Epithelial cell of proximal tubule (primary cell): ENCODE measurements at regions not wholly inside any gene's neighbourhood (a gene's known extent, or its start where the extent isn't known, plus 50 kb on each side); places are given as distances from the start of the nearest gene placed in this dataset.

Experiments used
- DNase-seq: peaks from one replicate; pipeline ENCODE4 v3.0.0-alpha.2; 2011; ENCODE audit warnings: low read depth
- H3K4me3 ChIP-seq: 2 replicates; pipeline ENCODE4 v1.5.1; 2011; ENCODE audit warnings: low read depth, mild to moderate bottlenecking, low read length
- CTCF ChIP-seq: conservative IDR thresholded peaks from 2 replicates; pipeline ENCODE4 v1.5.1; 2012; ENCODE audit warnings: low read depth, mild to moderate bottlenecking, low read length

GRCh38 chr1:61612602-61613001 lies 112.3 kb downstream of the TM2D1 start:
- no peak for TF ChIP-seq CTCF
- H3K4me3 ChIP-seq, result no peak overlapping the region
- no peak for DNase-seq

DNA sequence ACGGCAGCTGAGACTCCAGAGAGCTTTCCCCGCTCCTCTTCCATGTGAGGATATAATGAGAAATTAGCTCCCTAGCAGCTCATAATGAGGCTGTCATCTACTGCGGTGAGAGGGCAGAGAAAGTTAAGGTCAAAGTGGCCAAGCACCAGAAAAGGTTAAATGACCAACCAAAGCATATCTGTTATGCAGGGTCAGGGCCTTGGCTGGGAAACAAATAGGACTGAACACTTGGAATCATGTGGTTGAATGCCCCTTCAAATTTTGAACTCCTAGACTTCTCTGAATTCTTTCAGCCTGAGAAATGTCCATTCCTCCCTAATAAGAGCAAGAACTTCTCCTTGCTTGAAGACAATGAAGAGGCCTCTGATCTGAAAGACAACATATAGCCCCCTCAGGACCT lies 115.9 kb downstream of the TM2D1 start:
- no peak for DNase-seq
- TF ChIP-seq CTCF, result no peak
- H3K4me3 ChIP-seq, result no peak overlapping the region

GRCh38 chr1:61607448-61607847 lies 117.5 kb downstream of the TM2D1 start:
- TF ChIP-seq CTCF, result no peak
- H3K4me3 ChIP-seq, result no peak overlapping the region
- DNase-seq, result no peak

- DNase-seq, result no peak
- no peak overlapping the region for H3K4me3 ChIP-seq
- TF ChIP-seq CTCF, result no peak
These were observed 118.3 kb downstream of the TM2D1 start for GRCh38 chr1:61606448-61607312.

DNA sequence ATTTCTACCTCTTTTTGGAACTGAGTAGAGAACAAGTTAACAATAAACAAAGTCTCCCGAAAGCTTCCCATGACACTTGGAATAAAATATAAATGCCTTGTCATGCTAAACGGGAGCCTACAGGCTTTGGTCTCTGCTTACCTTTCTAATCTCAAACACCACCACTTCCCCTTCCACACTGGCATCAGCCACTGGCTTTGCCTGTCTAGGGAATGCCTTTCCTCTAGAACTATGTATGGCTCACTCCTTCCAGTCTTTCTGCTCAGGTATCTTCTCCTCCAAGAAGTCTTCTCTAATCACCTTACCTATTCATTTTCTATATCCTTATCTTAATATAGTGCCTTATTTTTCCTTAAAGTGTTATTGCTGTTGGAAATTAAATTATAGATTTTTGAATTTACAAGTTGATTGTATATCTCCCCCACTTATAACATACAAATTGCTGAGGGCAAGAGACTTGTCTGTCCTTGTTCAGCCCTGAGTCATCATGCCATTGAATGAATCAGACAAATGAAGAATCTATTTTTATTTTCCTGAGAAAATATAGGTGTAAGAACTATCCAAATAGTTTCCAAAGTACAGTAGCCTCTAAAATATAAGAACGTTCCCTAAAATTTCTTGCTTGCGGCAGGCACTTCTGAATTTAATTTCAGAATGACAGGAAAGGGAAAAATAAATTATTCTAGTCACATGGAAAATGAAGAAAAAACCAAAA lies 119.2 kb downstream of the TM2D1 start:
- no peak for TF ChIP-seq CTCF

DNA sequence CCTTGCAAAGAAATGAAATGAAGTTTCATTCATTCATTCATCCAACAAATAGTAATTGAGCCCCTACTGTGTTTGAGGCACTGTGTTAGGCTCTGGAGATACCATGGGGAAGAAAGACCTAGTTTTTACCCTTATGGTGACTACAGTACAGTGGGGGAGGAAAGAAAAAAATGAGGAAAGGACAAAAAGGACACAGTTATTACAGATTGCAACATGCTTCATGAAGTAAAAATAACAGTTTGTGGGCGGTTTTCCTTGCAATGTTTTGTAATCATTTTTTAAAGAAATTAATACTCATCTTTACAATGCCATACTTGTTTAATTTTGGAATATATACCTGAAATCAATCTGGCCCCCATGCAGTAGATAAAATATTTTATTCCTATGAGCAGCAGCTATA lies 120.3 kb downstream of the TM2D1 start:
- TF ChIP-seq CTCF, result no peak
- no peak overlapping the region for H3K4me3 ChIP-seq
- DNase-seq, result no peak

More for the DNA sequence above, 119.2 kb downstream of the TM2D1 start:
- H3K4me3 ChIP-seq, result no peak overlapping the region
- no peak for DNase-seq
